HCT116 (cell line): ENCODE measurements at regions not wholly inside any gene's neighbourhood (a gene's known extent, or its start where the extent isn't known, plus 50 kb on each side); places are given as distances from the start of the nearest gene placed in this dataset.

Source experiments
- CTCF ChIP-seq, 3 experiments: fragments of 200-600 bp in 1 of 3; sonication (generic) in 1 of 3; IDR thresholded peaks in 2 of 3; conservative IDR thresholded peaks in 1 of 3; 2 replicates each; pipeline ENCODE4 v1.5.1; 2012 to 2017; ENCODE audit warnings: low read depth in 2 of 3, low read length in 2 of 3, antibody characterized with exemption in 1 of 3, borderline replicate concordance in 1 of 3, control low read depth in 1 of 3, mild to moderate bottlenecking in 1 of 3, mixed read lengths in 1 of 3, mixed run types in 1 of 3, moderate library complexity in 1 of 3; ENCODE audit not compliant: insufficient read depth in 1 of 3
- EGR1 ChIP-seq: IDR thresholded peaks from 2 replicates; pipeline ENCODE4 v1.6.1; 2012; ENCODE audit warnings: low read depth
- POLR2AphosphoS5 ChIP-seq: IDR thresholded peaks from 2 replicates; pipeline ENCODE4 v1.6.1; 2011; ENCODE audit warnings: mild to moderate bottlenecking, low read depth, low read length, moderate library complexity
- RAD21 ChIP-seq: IDR thresholded peaks from 2 replicates; pipeline ENCODE4 v1.6.1; 2012; ENCODE audit warnings: low read depth, mild to moderate bottlenecking

- TF ChIP-seq RAD21 (no peak), CTCF (IDR thresholded peaks at IDR 0.05 in 2 of 3, conservative IDR thresholded peaks at IDR 0.05 in 1 of 3; ENCODE audit: borderline replicate concordance in 1 of 3, insufficient read depth in 1 of 3, low read depth in 2 of 3, low read length in 2 of 3) (no peak), POLR2AphosphoS5 (no peak), EGR1 (no peak)
These were observed 287.9 kb upstream of the ESRRG start for GRCh38 chr1:217011097-217011496.
